Fibroblast of mammary gland (primary cell): ENCODE measurements at regions not wholly inside any gene's neighbourhood (a gene's known extent, or its start where the extent isn't known, plus 50 kb on each side); places are given as distances from the start of the nearest gene placed in this dataset.

ENCODE experiments used
- DNase-seq: peaks from one replicate; pipeline ENCODE4 v3.0.0-alpha.2; 2010; ENCODE audit warnings: low read depth
- H3K4me3 ChIP-seq: 2 replicates; pipeline ENCODE4 v1.5.1; 2011; ENCODE audit warnings: low read depth, mild to moderate bottlenecking, low read length, moderate library complexity; ENCODE audit not compliant: control insufficient read depth
- CTCF ChIP-seq: conservative IDR thresholded peaks from 2 replicates; pipeline ENCODE4 v1.5.1; 2011; ENCODE audit warnings: low read depth, low read length, inconsistent platforms; ENCODE audit not compliant: control insufficient read depth, insufficient read depth

- no peak overlapping the region for H3K4me3 ChIP-seq
- no peak for TF ChIP-seq CTCF
- DNase-seq = peak; percentile 84
Measured at GRCh38 chr5:98065261-98065909, 708.1 kb upstream of the RGMB start.

- no peak for TF ChIP-seq CTCF
- H3K4me3 ChIP-seq = no peak overlapping the region
- DNase-seq = peak; percentile 65
Measured at GRCh38 chr5:98066910-98067309, 706.6 kb upstream of the RGMB start.

GRCh38 chr5:98069876-98070512 lies 703.5 kb upstream of the RGMB start:
- TF ChIP-seq CTCF = no peak

GRCh38 chr5:98072921-98073320 lies 700.5 kb upstream of the RGMB start:
- H3K4me3 ChIP-seq = no peak overlapping the region
- TF ChIP-seq CTCF = no peak
- DNase-seq = no peak

More at GRCh38 chr5:98069876-98070512, 703.5 kb upstream of the RGMB start:
- no peak overlapping the region for H3K4me3 ChIP-seq
- peak; percentile 50 for DNase-seq

GRCh38 chr5:98076501-98076900 lies 697.0 kb upstream of the RGMB start:
- no peak for TF ChIP-seq CTCF
- no peak overlapping the region for H3K4me3 ChIP-seq
- no peak for DNase-seq

GRCh38 chr5:98085593-98085992 lies 687.9 kb upstream of the RGMB start:
- no peak for DNase-seq
- TF ChIP-seq CTCF = no peak

GRCh38 chr5:98095072-98095471 lies 678.4 kb upstream of the RGMB start:
- no peak for DNase-seq
- no peak overlapping the region for H3K4me3 ChIP-seq
- no peak for TF ChIP-seq CTCF

More at GRCh38 chr5:98085593-98085992, 687.9 kb upstream of the RGMB start:
- H3K4me3 ChIP-seq = no peak overlapping the region
